GM19240 (cell line): ENCODE measurements at regions not wholly inside any gene's neighbourhood (a gene's known extent, or its start where the extent isn't known, plus 50 kb on each side); places are given as distances from the start of the nearest gene placed in this dataset.

Experiments used
- DNase-seq: peaks from one replicate; pipeline ENCODE4 v3.0.0; 2011; ENCODE audit warnings: low spot score; ENCODE audit not compliant: insufficient read length

- no peak for DNase-seq
These were observed 125.0 kb downstream of the MSX2 start for GRCh38 chr5:174849426-174849825.

GRCh38 chr5:174844971-174845370 is 120.6 kb downstream of the MSX2 start:
- DNase-seq: no peak

GRCh38 chr5:174843263-174844250 is 119.2 kb downstream of the MSX2 start:
- no peak for DNase-seq

GRCh38 chr5:174840435-174840834 is 116.1 kb downstream of the MSX2 start:
- DNase-seq: no peak

- no peak for DNase-seq
These were observed 114.8 kb downstream of the MSX2 start for GRCh38 chr5:174839196-174839595.

- no peak for DNase-seq
These were observed 113.8 kb downstream of the MSX2 start for GRCh38 chr5:174837919-174838902.

GRCh38 chr5:174834081-174834480 is 109.7 kb downstream of the MSX2 start:
- no peak for DNase-seq

GRCh38 chr5:174832811-174833210 is 108.4 kb downstream of the MSX2 start:
- no peak for DNase-seq

- DNase-seq: no peak
These were observed 107.6 kb downstream of the MSX2 start for GRCh38 chr5:174832025-174832424.

GRCh38 chr5:174831031-174831660 is 106.8 kb downstream of the MSX2 start:
- no peak for DNase-seq

- DNase-seq: no peak
These were observed 105.1 kb downstream of the MSX2 start for GRCh38 chr5:174829511-174829864.

- DNase-seq: no peak
These were observed 104.6 kb downstream of the MSX2 start for GRCh38 chr5:174828804-174829510.

- no peak for DNase-seq
These were observed 103.2 kb downstream of the MSX2 start for GRCh38 chr5:174827558-174827957.

- no peak for DNase-seq
These were observed 101.2 kb downstream of the MSX2 start for GRCh38 chr5:174825587-174825986.

GRCh38 chr5:174818430-174818829 is 94.0 kb downstream of the MSX2 start:
- no peak for DNase-seq

GRCh38 chr5:174817610-174818009 is 93.2 kb downstream of the MSX2 start:
- DNase-seq: no peak

- DNase-seq: no peak
These were observed 92.5 kb downstream of the MSX2 start for GRCh38 chr5:174816858-174817257.

GRCh38 chr5:174811438-174811837 is 87.1 kb downstream of the MSX2 start:
- DNase-seq: no peak

- no peak for DNase-seq
These were observed 86.4 kb downstream of the MSX2 start for GRCh38 chr5:174810796-174811195.

- DNase-seq: no peak
These were observed 83.1 kb downstream of the MSX2 start for GRCh38 chr5:174807471-174807870.

GRCh38 chr5:174806729-174807128 is 82.3 kb downstream of the MSX2 start:
- DNase-seq: no peak
